HG02973 (cell line): ENCODE measurements at regions not wholly inside any gene's neighbourhood (a gene's known extent, or its start where the extent isn't known, plus 50 kb on each side); places are given as distances from the start of the nearest gene placed in this dataset.
A peak's percentile ranks its signal among the peaks of the same experiment; 100 is the strongest.
"Not testable (repeated sequence)": the region's sequence is repeated elsewhere in the genome, so short reads cannot be mapped to it uniquely, and the experiment has no call there.

Experiments used
- ATAC-seq: cut with Tn5 transposase; IDR thresholded peaks from one replicate; pipeline ENCODE4 v1.9.1; 2021; ENCODE audit warnings: moderate library complexity; ENCODE audit not compliant: unreplicated experiment

DNA sequence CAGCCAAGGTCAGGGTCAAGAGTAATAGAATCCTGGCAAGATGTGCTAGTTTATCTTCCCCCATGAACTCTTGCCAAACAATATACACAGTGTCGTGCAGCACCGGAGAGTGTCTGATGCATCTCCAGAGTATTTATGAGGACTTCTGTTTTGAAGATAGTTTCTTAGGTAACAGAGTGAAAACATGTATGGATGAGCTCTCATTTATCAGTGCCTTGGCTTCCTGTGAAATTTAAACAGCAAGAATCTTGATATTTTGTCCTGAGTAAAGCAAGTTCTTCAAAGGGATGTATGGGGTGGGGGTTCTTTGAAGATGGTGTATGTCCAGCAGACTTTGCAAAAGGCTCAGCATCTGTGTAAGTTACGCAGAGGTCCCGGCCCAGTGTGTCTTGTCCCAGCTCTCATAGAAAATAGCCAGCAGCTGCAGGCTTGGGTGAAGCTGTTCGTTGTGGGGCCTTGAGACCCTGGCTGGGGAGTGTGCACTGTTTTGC is 361.0 kb upstream of the NT5C1B start:
- ATAC-seq, result no peak

GRCh38 chr2:18949871-18950270 is 360.5 kb upstream of the NT5C1B start:
- ATAC-seq, result no peak

- peak; percentile 68 for ATAC-seq
These were observed 350.8 kb upstream of the NT5C1B start for GRCh38 chr2:18940184-18940583.

DNA sequence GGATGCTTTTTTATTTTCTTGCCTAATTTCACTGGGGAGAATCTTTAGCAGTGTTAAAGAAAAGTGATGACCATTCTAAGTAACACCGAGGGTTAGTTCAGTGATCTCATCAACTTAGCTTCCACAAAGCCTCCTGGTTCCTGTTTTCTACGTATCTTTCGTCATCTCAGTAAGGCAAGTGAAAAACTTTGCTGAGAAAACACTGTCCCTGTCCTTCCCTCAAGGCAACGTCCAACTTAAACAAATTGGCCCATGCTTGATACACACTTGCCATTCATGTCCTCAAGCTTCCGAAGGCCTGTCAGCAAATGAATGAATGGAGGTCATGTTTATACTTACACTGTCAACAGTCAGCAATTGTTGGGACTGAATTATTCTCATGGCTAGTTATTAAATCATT is 350.4 kb upstream of the NT5C1B start:
- not testable (repeated sequence) for ATAC-seq

- ATAC-seq, result no peak
These were observed 345.5 kb upstream of the NT5C1B start for GRCh38 chr2:18934886-18935285.

GRCh38 chr2:18932853-18933252 is 343.5 kb upstream of the NT5C1B start:
- no peak for ATAC-seq

GRCh38 chr2:18930971-18931370 is 341.6 kb upstream of the NT5C1B start:
- ATAC-seq, result no peak

DNA sequence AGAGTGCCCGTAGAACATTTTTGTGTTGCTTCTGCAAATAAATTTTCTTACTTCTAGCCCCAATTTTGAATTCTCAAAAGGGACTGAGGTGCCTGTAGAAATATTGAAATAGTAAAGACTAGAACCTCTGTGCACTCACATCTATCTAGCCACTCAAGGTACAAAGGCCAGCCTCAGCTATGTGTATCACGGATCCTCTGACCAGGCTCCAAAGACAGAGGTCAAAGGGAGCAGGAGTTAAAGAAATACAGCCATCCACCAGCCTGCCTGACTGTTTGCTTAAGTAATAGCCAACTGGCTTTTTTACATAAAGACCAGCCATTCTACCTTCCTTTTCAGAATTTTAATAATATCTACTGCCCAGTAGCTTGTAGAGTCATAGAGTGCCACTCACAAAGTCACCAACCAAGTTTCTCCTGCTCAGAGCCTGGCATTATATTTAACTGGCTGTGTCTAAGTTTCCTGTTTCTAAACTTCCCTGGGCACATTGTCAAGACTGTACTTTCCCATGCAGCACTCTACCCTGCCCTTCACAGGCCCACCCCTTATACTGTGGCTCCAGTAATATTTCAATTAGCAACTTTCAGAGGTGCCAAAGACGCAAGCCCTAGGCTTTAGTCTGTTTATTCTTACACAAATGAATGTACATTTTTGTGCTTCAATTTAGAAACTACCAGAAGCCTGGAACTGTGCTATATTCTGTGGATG is 338.3 kb upstream of the NT5C1B start:
- ATAC-seq, result no peak

DNA sequence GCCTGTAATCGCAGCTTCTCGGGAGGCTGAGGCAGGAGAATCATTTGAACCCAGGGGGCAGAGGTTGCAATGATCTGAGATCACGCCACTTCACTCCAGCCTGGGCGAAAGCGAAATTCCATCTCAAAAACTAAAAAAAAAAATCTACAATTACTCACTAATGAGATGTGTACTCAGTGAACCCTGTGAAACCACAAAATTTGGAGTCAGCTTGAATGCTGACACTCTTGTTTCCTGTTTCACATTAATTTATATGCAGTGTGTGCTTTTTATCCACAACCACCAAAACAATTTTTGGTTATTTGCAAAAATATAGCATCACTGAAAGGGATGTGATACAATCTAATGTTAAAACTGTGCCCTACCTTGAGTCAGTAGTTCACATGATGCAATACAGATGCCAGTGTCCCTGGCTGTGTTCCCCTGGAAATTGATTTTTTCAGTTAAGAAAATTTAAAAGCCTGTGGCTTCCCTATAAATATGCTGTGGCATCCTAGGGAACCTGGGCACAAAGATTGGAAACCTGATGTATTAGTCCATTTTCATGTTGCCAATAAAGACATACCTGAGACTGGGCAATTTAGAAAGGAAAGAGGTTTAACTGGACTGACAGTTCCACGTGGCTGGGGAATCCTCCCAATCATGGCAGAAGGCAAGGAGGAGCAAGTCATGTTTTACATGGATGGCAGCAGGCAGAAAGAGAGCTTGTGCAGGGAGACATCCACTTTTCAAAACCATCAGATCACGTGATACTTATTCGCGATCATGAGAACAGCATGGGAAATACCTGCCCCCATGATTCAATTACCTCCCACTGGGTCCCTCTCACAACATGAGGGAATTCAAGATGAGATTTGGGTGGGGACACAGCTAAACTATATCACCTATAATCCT is 337.5 kb upstream of the NT5C1B start:
- no peak for ATAC-seq

DNA sequence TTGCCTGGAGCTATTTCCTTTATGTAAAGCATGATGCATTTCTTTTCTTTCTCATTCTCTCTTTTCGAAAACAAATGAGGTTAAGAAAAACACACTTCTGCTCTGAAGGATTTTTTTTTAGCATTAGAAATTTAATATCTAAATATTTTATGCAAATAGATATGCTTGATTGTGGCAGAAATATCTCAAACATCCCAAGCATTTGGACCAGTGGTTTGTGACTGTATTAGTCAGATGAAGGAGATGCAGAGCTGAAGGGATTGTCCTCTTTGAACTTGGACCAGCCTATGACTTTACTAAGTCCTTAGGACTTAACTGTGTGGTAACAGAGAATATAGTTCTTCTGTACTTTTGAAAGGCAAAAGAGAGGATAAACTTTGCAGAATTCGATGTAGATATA is 335.9 kb upstream of the NT5C1B start:
- no peak for ATAC-seq

DNA sequence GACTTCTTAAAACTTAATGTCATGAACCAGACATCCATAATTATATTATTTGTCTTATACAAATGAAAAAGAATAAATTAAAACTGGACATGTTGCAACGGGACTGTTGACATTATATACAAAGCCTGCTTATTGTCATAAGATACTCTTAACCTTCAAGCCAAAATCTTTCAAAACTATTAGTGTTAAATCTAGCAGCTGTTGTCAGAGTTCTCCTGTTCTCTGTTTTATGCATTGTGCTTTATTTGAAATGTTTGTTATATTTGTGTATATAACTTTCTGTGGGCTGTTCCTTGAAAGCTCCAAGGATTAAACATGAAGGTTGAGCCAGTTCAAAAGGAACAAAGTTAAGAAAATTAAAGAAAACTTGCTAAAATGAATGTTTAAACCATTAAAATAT is 335.5 kb upstream of the NT5C1B start:
- no peak for ATAC-seq

GRCh38 chr2:18924386-18924785 is 335.0 kb upstream of the NT5C1B start:
- ATAC-seq, result no peak

DNA sequence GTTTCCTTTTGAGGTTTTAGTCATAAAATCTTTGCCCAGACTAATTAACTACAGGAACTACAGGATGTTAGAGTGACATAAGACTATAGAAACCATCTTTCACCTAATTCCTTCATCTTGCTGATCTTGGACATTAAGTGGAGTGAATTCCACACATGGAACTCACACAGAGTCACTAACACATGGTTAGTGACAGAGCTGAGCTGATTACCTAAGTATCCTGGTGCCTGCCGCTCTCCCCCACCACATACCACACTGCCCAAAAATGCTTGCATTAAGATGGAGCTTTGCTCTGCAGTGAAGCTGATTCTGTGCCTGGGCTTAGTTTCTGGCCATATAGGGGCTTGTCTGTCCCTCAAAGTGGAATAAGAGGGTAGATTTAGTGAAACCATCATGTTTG is 332.9 kb upstream of the NT5C1B start:
- no peak for ATAC-seq

- no peak for ATAC-seq
These were observed 328.9 kb upstream of the NT5C1B start for GRCh38 chr2:18918280-18918679.

- no peak for ATAC-seq
These were observed 325.9 kb upstream of the NT5C1B start for GRCh38 chr2:18915227-18915626.

DNA sequence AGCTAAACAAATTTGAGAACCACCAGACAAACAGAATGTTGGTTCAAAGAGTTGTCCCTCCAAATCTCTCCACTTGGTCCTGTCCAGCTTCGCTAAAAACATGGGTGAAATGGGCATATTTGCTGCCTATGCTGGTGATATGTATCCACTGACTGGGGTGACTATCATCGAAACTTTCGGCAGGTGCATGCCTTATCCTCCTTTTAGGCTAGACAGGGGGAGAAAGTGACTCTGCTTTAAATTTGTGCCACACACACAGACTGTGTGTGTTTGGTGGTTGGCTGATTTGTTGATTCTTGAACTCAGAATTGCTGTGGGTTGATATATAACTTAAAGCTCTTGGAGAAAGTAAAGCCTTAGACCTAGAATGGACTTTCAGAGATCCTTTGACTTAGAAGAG is 324.1 kb upstream of the NT5C1B start:
- ATAC-seq, result no peak

DNA sequence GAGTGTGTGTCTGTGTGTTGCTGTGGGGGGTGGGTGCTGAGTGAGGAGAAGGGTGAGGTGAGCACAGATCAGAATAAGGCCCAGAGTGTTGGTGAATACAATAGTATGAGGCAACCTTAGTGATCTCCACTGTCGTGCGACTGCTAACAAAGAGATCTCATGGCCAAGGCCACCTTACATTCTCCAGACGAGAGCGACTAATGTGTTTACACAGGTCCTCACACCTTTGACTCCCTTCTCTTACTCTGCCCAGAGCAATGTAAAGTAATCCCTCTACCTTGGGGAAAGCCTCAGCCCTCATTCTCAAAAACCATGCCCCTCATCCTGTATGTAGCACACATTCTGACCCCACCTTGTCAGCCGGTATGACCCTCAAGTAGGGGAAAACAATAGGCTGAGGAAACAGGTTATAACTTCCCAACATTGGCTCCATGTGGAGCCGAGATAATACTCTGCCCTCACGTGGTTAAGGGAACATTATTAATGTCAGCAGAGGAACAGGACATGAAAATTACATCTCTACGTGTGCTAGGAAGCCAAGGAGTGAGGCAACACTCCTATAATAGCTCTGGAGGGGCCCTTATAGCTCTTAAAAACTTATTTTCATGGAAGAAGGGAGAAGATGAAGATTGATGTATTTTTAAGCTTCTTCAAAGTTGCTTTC is 323.0 kb upstream of the NT5C1B start:
- ATAC-seq, result no peak

- no peak for ATAC-seq
These were observed 322.0 kb upstream of the NT5C1B start for GRCh38 chr2:18911416-18911815.

DNA sequence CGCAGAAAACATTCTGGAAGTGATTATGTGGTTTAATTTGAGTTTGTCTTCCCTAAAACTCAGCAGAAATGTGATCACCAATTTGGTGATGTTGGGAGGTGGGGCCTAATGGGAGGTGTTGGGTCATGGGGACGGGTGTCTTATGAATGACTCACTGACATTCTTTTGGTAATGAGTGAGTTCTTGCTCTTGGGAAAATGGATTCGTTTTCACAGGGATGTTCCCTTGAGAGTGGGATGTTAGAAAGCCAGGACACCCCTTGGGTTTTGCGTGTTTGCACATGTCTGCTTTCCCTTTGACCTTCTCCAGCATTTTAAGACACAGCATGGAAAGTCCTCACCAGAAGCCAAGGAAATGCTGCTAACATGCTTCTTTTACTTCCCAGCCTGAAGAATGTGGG is 321.5 kb upstream of the NT5C1B start:
- no peak for ATAC-seq

DNA sequence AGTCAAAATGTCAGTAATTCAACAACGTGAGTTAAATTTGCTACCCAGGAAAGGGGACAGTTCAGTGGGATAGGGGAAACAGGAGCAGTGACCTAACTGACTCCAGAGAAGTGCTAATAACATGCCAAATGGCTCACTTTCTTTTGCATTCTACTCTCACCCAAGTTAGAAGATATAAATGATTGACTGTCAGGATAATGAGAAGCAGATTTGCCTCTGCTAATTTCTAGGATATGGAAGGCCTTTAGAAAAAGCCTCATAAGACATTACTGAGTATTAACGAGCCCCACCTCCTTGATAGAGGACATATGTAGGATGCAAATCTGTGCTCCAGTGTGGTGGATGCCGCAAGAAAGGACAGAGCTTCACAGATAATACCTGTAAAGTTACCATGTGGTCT is 318.6 kb upstream of the NT5C1B start:
- ATAC-seq, result no peak

DNA sequence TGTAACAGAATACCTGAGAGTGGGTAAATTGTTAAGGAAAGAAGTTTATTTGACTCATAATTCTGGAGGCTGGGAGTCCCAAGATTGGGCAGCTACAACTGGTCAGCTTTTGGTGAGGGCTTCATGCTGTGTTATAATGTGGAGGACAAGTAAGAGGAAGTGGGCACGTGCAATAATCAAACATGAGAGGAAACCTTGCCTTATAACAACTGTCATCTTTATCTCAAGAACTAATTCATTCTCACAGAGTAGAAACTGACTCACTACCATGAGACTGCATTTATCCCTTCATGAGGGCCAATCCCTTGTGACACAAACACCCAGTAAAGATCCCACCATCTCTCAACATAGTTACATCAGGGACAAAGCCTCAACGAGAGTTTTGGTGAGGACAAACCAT is 318.1 kb upstream of the NT5C1B start:
- no peak for ATAC-seq

DNA sequence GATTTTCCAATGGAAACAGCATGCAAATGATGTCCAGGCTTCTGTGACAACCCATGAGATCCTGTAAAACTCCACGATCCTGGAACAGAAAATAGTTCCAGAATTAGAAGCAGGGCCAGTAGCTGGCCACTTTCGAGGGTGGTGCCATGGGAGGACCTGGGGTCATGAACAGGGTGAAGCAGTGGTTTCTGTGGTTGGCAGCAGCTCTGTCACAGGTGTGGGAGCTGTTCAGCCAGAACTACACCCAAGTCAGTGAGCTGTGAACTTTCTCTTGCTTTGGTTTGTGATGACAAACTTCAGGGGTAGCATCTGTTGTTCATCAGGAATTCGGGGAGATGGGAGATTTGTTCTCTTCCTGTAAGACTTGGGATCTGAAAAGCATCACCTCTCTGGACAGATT is 314.4 kb upstream of the NT5C1B start:
- peak; percentile 92 for ATAC-seq
